ENCODE measurements at regions not wholly inside any gene's neighbourhood (a gene's known extent, or its start where the extent isn't known, plus 50 kb on each side); places are given as distances from the start of the nearest gene placed in this dataset.

GRCh38 chr1:229869240-229869639 lies 197.8 kb upstream of the GALNT2 start:
- Histone ChIP-seq H3K79me2 (ENCODE audit: control insufficient read depth, insufficient read depth, low read length) (no peaks in the 10 kb centered on the region), H2AFZ (ENCODE audit: control insufficient read depth, low read length) (no peak overlapping the region), H3K4me1 (ENCODE audit: control insufficient read depth, extremely low read depth, insufficient read depth, low read length) (no peaks in the 10 kb centered on the region), H4K20me1 (ENCODE audit: control insufficient read depth, extremely low read depth, insufficient read depth, low read length) (no peaks in the 10 kb centered on the region), H3K27me3 (ENCODE audit: control insufficient read depth, extremely low read depth, insufficient read depth, low read length) (peaks cover 5% of the 10 kb centered on the region), H3K9me1 (ENCODE audit: control insufficient read depth, extremely low read depth, insufficient read depth, low read length) (no peaks in the 10 kb centered on the region), H3K4me2 (ENCODE audit: control insufficient read depth, extremely low read depth, insufficient read depth, low read depth, low read length) (no peak overlapping the region), H3K27ac (ENCODE audit: control insufficient read depth, insufficient read depth, low read length) (no peak overlapping the region), H3K36me3 (ENCODE audit: control insufficient read depth in 2 of 2, extremely low read depth in 1 of 2, insufficient read depth in 2 of 2, low read length in 2 of 2) (no peaks in the 10 kb centered on the region), H3K9me3 (ENCODE audit: control insufficient read depth, low read depth, low read length) (no peaks in the 10 kb centered on the region), H3K4me3 (ENCODE audit: control insufficient read depth in 2 of 3, extremely low read depth in 1 of 3, insufficient read depth in 2 of 3, low read depth in 1 of 3, low read length in 3 of 3) (no peak overlapping the region), H3K9ac (ENCODE audit: control insufficient read depth, extremely low read depth, insufficient read depth, low read length) (no peak overlapping the region)
- TF ChIP-seq EZH2 (IDR thresholded peaks at IDR 0.05; ENCODE audit: low read length) (no peak), CTCF (optimal IDR thresholded peaks at IDR 0.05 in 1 of 3, IDR thresholded peaks at IDR 0.05 in 1 of 3, conservative IDR thresholded peaks at IDR 0.05 in 1 of 3; ENCODE audit: extremely low read depth in 1 of 3, insufficient read depth in 2 of 3, low read length in 3 of 3) (no peak)
- DNase-seq (ENCODE audit: low read depth, low spot score) (no peak), FAIRE-seq (no peak)
- dilution Hi-C loops (cut with MboI; ENCODE audit: extremely low pct_ligation_motif_present, low sequenced_read_pairs): no loop called here

- no peak for FAIRE-seq
- Histone ChIP-seq H3K27ac (ENCODE audit: control insufficient read depth, insufficient read depth, low read length) (no peak overlapping the region), H3K79me2 (ENCODE audit: control insufficient read depth, insufficient read depth, low read length) (no peaks in the 10 kb centered on the region), H2AFZ (ENCODE audit: control insufficient read depth, low read length) (no peak overlapping the region), H3K9me3 (ENCODE audit: control insufficient read depth, low read depth, low read length) (no peaks in the 10 kb centered on the region), H3K27me3 (ENCODE audit: control insufficient read depth, extremely low read depth, insufficient read depth, low read length) (peaks cover 5% of the 10 kb centered on the region), H3K36me3 (ENCODE audit: control insufficient read depth in 2 of 2, extremely low read depth in 1 of 2, insufficient read depth in 2 of 2, low read length in 2 of 2) (no peaks in the 10 kb centered on the region), H3K4me2 (ENCODE audit: control insufficient read depth, extremely low read depth, insufficient read depth, low read depth, low read length) (no peak overlapping the region), H3K9me1 (ENCODE audit: control insufficient read depth, extremely low read depth, insufficient read depth, low read length) (no peaks in the 10 kb centered on the region), H4K20me1 (ENCODE audit: control insufficient read depth, extremely low read depth, insufficient read depth, low read length) (no peaks in the 10 kb centered on the region), H3K4me3 (ENCODE audit: control insufficient read depth in 2 of 3, extremely low read depth in 1 of 3, insufficient read depth in 2 of 3, low read depth in 1 of 3, low read length in 3 of 3) (no peak overlapping the region), H3K4me1 (ENCODE audit: control insufficient read depth, extremely low read depth, insufficient read depth, low read length) (no peaks in the 10 kb centered on the region), H3K9ac (ENCODE audit: control insufficient read depth, extremely low read depth, insufficient read depth, low read length) (no peak overlapping the region)
- DNase-seq (ENCODE audit: low read depth, low spot score): no peak
- dilution Hi-C loops (cut with MboI; ENCODE audit: extremely low pct_ligation_motif_present, low sequenced_read_pairs): no loop called here
- TF ChIP-seq CTCF (optimal IDR thresholded peaks at IDR 0.05 in 1 of 3, IDR thresholded peaks at IDR 0.05 in 1 of 3, conservative IDR thresholded peaks at IDR 0.05 in 1 of 3; ENCODE audit: extremely low read depth in 1 of 3, insufficient read depth in 2 of 3, low read length in 3 of 3): no peak
- no peak for TF ChIP-seq EZH2 (IDR thresholded peaks at IDR 0.05; ENCODE audit: low read length)
These were observed 197.4 kb upstream of the GALNT2 start for GRCh38 chr1:229869687-229870086.

Measured in keratinocyte (primary cell).